B cell (primary cell): ENCODE measurements at regions not wholly inside any gene's neighbourhood (a gene's known extent, or its start where the extent isn't known, plus 50 kb on each side); places are given as distances from the start of the nearest gene placed in this dataset.

Experiments used
- CTCF ChIP-seq: fragments of 200-600 bp; IDR thresholded peaks from one replicate; pipeline ENCODE4 v1.8.0; 2022; ENCODE audit warnings: antibody characterized with exemption, mild to moderate bottlenecking
- EZH2 ChIP-seq: IDR thresholded peaks from 2 replicates; pipeline ENCODE4 v1.6.1; 2012; ENCODE audit warnings: borderline replicate concordance, low read depth, mild to moderate bottlenecking, moderate library complexity, low read length; ENCODE audit not compliant: insufficient read depth, poor library complexity, severe bottlenecking

- TF ChIP-seq CTCF, result no peak
- no peak for TF ChIP-seq EZH2
Observed at GRCh38 chr2:64875368-64875767, 113.8 kb upstream of the SLC1A4 start.
